Activated naive CD8-positive, alpha-beta T cell treated with anti-CD3 and anti-CD28 coated beads, Interleukin-2, amount 10 ng/mL, durations not matched to agents 7 days and 5 days (primary cell): ENCODE measurements at regions not wholly inside any gene's neighbourhood (a gene's known extent, or its start where the extent isn't known, plus 50 kb on each side); places are given as distances from the start of the nearest gene placed in this dataset.

Source experiments
- ATAC-seq: fragments of 150-1000 bp; cut with Tn5 transposase; one replicate; pipeline ENCODE4 v1.10.0; 2021; ENCODE audit warnings: low read depth, moderate library complexity
- POLR2A ChIA-PET: fragments of 350-600 bp; sonication (Branson Sonifier 250); formaldehyde crosslinking; loops from one replicate; lab custom pipeline; 2021; ENCODE audit warnings: antibody characterized with exemption; lab: Charles Lee
- DNase-seq: peaks from one replicate; pipeline ENCODE4 v3.0.0; 2021
- H3K27ac Mint-ChIP-seq: one replicate; pipeline ENCODE4 v1.8.0; 2022; ENCODE audit warnings: mild to moderate bottlenecking, mixed read lengths
- H3K27me3 Mint-ChIP-seq: one replicate; pipeline ENCODE4 v1.8.0; 2022; ENCODE audit warnings: mild to moderate bottlenecking, moderate library complexity, mixed read lengths
- H3K36me3 Mint-ChIP-seq: one replicate; pipeline ENCODE4 v1.8.0; 2021; ENCODE audit warnings: mild to moderate bottlenecking, mixed read lengths
- H3K4me1 Mint-ChIP-seq: one replicate; pipeline ENCODE4 v1.8.0; 2021; ENCODE audit warnings: mixed read lengths
- H3K4me3 Mint-ChIP-seq: one replicate; pipeline ENCODE4 v1.8.0; 2022; ENCODE audit warnings: mild to moderate bottlenecking, moderate library complexity, mixed read lengths
- H3K9me3 Mint-ChIP-seq: one replicate; pipeline ENCODE4 v1.8.0; 2021; ENCODE audit warnings: mixed read lengths

DNA sequence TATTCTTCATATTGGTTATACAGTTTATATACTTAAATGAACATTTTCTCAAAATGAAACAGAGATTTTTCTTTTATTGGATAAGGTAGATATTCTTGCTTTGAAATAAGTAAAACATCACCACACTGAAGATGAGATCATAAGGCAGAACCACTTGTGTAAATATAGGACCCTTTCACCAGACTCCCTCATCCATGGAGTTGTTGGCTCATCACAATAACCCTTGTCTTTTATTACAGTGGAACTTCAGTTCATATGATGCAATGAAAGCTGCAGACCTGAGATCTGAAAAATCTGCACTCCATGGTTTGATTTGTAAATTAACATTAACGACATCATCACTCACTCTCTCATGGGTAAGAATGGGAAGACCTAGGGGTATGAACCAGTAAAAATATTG, 51.9 kb upstream of the DBX2 start:
- ATAC-seq = no peak
- POLR2A ChIA-PET = no interaction called here
- no peaks in the 10 kb centered on the region for H3K4me1 Mint-ChIP-seq

GRCh38 chr12:45105996-45106395, 55.1 kb upstream of the DBX2 start:
- ATAC-seq = no peak
- Mint-ChIP-seq H3K27me3 (peaks cover 18% of the 10 kb centered on the region), H3K27ac (no peak overlapping the region), H3K9me3 (peaks cover 1% of the 10 kb centered on the region), H3K4me3 (no peak overlapping the region), H3K4me1 (no peaks in the 10 kb centered on the region), H3K36me3 (no peaks in the 10 kb centered on the region)
- DNase-seq = no peak
- POLR2A ChIA-PET = no interaction called here

More for the DNA sequence above, 51.9 kb upstream of the DBX2 start:
- no peak for DNase-seq
- H3K27ac Mint-ChIP-seq = no peak overlapping the region
- H3K36me3 Mint-ChIP-seq = no peaks in the 10 kb centered on the region
- H3K27me3 Mint-ChIP-seq = peaks cover 26% of the 10 kb centered on the region
- H3K4me3 Mint-ChIP-seq = no peak overlapping the region
- no peaks in the 10 kb centered on the region for H3K9me3 Mint-ChIP-seq

- Mint-ChIP-seq H3K27me3 (peaks cover 10% of the 10 kb centered on the region), H3K36me3 (no peaks in the 10 kb centered on the region), H3K27ac (no peak overlapping the region), H3K4me3 (no peak overlapping the region), H3K9me3 (peaks cover 1% of the 10 kb centered on the region), H3K4me1 (no peaks in the 10 kb centered on the region)
- DNase-seq (no peak), ATAC-seq (no peak)
- POLR2A ChIA-PET = no interaction called here
Observed at GRCh38 chr12:45112306-45112705, 61.4 kb upstream of the DBX2 start.

DNA sequence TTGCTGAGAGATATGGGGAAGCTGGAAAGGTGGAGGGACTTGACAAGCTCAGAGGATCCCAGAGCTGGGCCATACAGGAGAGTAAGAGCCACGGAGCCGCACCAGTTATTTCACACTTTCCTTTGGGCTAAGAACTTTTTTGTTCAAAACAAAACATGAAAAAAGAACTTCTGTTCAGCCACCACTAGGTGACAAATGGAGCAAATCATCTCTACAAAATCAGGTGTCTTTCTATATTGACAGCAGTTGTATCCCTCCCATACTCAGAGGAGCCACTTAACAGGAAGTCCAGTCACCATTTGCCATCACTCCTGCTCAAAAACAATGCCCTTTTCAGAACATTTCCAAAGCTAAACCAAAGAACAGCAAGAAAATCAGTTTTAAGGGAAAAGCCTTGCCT, 70.3 kb upstream of the DBX2 start:
- no peak overlapping the region for H3K27ac Mint-ChIP-seq
- no peak overlapping the region for H3K4me3 Mint-ChIP-seq
- no peak for ATAC-seq
- no peak for DNase-seq
- no peaks in the 10 kb centered on the region for H3K36me3 Mint-ChIP-seq
- no peaks in the 10 kb centered on the region for H3K9me3 Mint-ChIP-seq
- H3K27me3 Mint-ChIP-seq = peaks cover 10% of the 10 kb centered on the region
- POLR2A ChIA-PET = no interaction called here
- peaks cover 2% of the 10 kb centered on the region for H3K4me1 Mint-ChIP-seq

GRCh38 chr12:45122768-45123380, 72.0 kb upstream of the DBX2 start:
- POLR2A ChIA-PET = no interaction called here
- no peaks in the 10 kb centered on the region for H3K9me3 Mint-ChIP-seq
- DNase-seq (no peak), ATAC-seq (no peak)
- H3K4me1 Mint-ChIP-seq = peaks cover 2% of the 10 kb centered on the region
- H3K4me3 Mint-ChIP-seq = no peak overlapping the region
- H3K27ac Mint-ChIP-seq = no peak overlapping the region
- H3K36me3 Mint-ChIP-seq = no peaks in the 10 kb centered on the region
- H3K27me3 Mint-ChIP-seq = peaks cover 12% of the 10 kb centered on the region

DNA sequence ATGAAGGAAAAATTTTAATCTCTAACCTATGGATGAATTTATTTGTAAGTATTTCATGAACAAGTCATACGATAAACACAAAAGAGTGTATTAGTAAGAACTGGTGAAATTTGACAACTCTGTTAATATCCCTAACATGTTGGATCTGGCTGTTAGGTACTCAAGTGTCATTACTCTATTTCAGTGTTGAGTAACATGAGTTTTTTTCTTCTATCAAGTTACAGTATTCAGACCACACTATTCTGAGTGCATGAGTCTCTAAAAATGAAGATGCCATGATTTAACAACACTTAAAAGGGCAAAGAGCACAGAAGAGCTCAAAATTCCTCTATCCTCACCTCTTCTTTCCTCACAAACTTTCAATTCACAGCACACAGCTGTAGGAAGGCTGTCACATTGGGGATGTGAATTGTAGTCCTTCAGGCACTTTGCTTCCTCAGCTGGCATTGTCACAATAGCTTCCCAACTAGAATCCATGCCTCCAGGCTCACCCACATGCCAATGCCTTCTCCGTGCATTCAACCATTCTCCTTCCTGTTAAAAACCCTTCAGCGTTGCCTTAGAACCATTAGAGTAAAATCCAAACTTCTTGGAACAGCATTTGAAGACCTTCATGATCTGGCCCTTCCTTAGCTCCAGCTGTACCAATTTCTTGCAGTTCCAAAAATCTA, 73.7 kb upstream of the DBX2 start:
- Mint-ChIP-seq H3K27ac (no peak overlapping the region), H3K4me1 (peaks cover 2% of the 10 kb centered on the region), H3K27me3 (peaks cover 15% of the 10 kb centered on the region), H3K9me3 (no peaks in the 10 kb centered on the region), H3K36me3 (no peaks in the 10 kb centered on the region), H3K4me3 (no peak overlapping the region)
- DNase-seq (no peak), ATAC-seq (no peak)
- POLR2A ChIA-PET = no interaction called here

GRCh38 chr12:45125997-45126396, 75.1 kb upstream of the DBX2 start:
- Mint-ChIP-seq H3K27ac (no peak overlapping the region), H3K27me3 (peaks cover 14% of the 10 kb centered on the region), H3K36me3 (no peaks in the 10 kb centered on the region), H3K4me3 (no peak overlapping the region), H3K4me1 (peaks cover 4% of the 10 kb centered on the region), H3K9me3 (no peaks in the 10 kb centered on the region)
- ATAC-seq (no peak), DNase-seq (no peak)
- POLR2A ChIA-PET = no interaction called here

- Mint-ChIP-seq H3K27ac (no peak overlapping the region), H3K36me3 (no peaks in the 10 kb centered on the region), H3K27me3 (peaks cover 13% of the 10 kb centered on the region), H3K9me3 (no peaks in the 10 kb centered on the region), H3K4me3 (no peak overlapping the region), H3K4me1 (peaks cover 2% of the 10 kb centered on the region)
- POLR2A ChIA-PET = no interaction called here
- no peak for DNase-seq
- ATAC-seq = no peak
Observed at GRCh38 chr12:45128637-45129036, 77.7 kb upstream of the DBX2 start.

DNA sequence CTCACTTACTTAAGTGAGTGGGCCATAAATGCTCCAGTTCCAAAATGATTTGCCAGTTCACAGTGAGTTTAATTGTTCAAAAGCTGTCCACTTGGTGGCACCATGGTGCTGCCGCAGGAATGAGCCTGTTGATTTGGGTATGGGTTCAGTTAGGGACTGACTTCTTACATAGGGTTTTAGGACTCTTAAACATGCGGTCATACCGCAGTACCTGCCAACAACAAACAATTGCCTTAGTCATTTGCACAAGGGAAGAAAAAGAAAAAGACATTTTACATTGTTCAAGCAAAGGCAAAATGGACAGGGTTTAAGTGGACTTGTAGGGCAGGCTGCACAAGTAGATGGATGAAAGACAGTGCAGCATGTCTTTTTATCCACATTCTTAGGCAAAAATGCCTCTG, 80.0 kb upstream of the DBX2 start:
- Mint-ChIP-seq H3K4me1 (peaks cover 2% of the 10 kb centered on the region), H3K9me3 (no peaks in the 10 kb centered on the region), H3K27ac (no peak overlapping the region), H3K27me3 (peaks cover 15% of the 10 kb centered on the region), H3K4me3 (no peak overlapping the region), H3K36me3 (no peaks in the 10 kb centered on the region)
- POLR2A ChIA-PET = no interaction called here
- DNase-seq (peak; percentile 39), ATAC-seq (peak; percentile 66)

DNA sequence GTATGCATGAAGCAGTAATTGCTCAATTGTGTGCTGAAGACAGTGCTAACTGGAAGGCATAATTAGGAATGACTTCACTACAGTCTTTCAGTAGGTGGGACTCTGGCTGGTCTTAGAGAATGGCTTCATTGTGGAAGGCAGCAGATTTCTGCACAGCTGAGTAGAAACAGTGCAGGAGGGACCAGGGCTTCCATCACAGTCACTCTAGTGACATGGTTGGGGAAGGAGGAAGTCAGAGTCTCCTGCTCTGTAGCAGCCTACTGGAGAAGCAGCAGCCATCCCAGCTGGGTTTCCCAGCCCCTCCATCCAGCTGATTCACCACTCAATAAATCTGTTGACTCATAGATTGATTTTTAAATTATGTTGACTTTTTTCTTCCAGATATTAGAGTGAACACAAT, 80.6 kb upstream of the DBX2 start:
- Mint-ChIP-seq H3K4me3 (no peak overlapping the region), H3K27ac (no peak overlapping the region), H3K9me3 (no peaks in the 10 kb centered on the region), H3K4me1 (peaks cover 2% of the 10 kb centered on the region), H3K36me3 (no peaks in the 10 kb centered on the region), H3K27me3 (peaks cover 15% of the 10 kb centered on the region)
- DNase-seq (no peak), ATAC-seq (no peak)
- POLR2A ChIA-PET = no interaction called here

DNA sequence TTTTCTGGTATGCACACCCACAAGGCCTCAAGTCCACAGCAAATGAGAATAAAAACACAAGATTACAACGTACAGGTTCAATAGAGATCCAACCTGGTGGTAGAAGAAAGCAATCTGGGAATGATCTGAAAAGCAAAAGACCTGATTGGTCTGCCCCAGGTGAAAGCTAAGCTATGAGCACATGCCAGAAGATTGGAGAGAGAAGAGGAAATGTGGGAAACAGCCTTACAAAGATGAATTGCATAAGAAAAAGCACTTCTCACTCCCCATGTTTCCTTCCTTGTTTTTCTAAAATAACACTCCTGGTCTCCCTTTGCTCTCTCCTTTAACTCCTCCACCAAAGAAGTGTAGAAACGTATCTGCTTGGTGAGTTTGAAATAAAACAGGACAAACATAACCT, 77.3 kb upstream of the ANO6 start:
- Mint-ChIP-seq H3K36me3 (no peaks in the 10 kb centered on the region), H3K27ac (no peak overlapping the region), H3K9me3 (no peaks in the 10 kb centered on the region), H3K4me3 (no peak overlapping the region), H3K27me3 (peaks cover 8% of the 10 kb centered on the region), H3K4me1 (no peaks in the 10 kb centered on the region)
- POLR2A ChIA-PET = no interaction called here
- ATAC-seq (no peak), DNase-seq (no peak)

- no peak for DNase-seq
- POLR2A ChIA-PET = no interaction called here
- Mint-ChIP-seq H3K4me1 (no peaks in the 10 kb centered on the region), H3K27me3 (peaks cover 8% of the 10 kb centered on the region), H3K36me3 (no peaks in the 10 kb centered on the region), H3K27ac (no peak overlapping the region), H3K4me3 (no peak overlapping the region), H3K9me3 (peaks cover 34% of the 10 kb centered on the region)
- ATAC-seq = no peak
Observed at GRCh38 chr12:45148006-45148405, 67.9 kb upstream of the ANO6 start.

GRCh38 chr12:45148619-45149018, 67.3 kb upstream of the ANO6 start:
- H3K9me3 Mint-ChIP-seq = peaks cover 34% of the 10 kb centered on the region
- peaks cover 8% of the 10 kb centered on the region for H3K27me3 Mint-ChIP-seq
- no peak overlapping the region for H3K4me3 Mint-ChIP-seq
- no peaks in the 10 kb centered on the region for H3K36me3 Mint-ChIP-seq
- ATAC-seq (no peak), DNase-seq (no peak)
- H3K27ac Mint-ChIP-seq = no peak overlapping the region
- POLR2A ChIA-PET = no interaction called here
- no peaks in the 10 kb centered on the region for H3K4me1 Mint-ChIP-seq

DNA sequence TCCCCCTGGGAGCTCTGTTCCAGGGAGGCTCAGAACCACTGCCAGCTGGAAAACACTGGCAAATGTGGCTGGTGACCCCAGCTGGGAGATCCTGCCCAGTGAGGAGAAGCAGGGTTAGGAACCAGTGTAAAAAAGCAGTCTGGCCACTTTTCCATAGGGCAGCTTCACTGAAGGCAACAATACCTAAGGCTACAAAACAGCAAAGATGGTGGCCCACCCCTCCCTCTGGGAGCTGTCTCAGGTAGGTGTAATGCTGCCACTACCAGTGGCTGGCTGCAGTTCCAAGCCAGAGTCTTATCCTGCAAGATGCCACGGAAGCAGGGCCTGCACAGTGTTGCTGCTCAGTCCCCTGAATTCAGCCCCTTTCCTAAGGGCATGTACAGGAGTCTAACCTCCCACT, 50.6 kb upstream of the ANO6 start:
- H3K4me3 Mint-ChIP-seq = no peak overlapping the region
- POLR2A ChIA-PET = no interaction called here
- peaks cover 2% of the 10 kb centered on the region for H3K36me3 Mint-ChIP-seq
- no peak for DNase-seq
- no peaks in the 10 kb centered on the region for H3K4me1 Mint-ChIP-seq
- H3K27ac Mint-ChIP-seq = no peak overlapping the region
- peaks cover 10% of the 10 kb centered on the region for H3K9me3 Mint-ChIP-seq
- ATAC-seq = no peak
- peaks cover 13% of the 10 kb centered on the region for H3K27me3 Mint-ChIP-seq
